OCI-LY7 (cell line): ENCODE measurements at regions not wholly inside any gene's neighbourhood (a gene's known extent, or its start where the extent isn't known, plus 50 kb on each side); places are given as distances from the start of the nearest gene placed in this dataset.

ENCODE experiments used
- CTCF ChIP-seq: fragments of 200-600 bp; sonication (generic); conservative IDR thresholded peaks from 2 replicates; pipeline ENCODE4 v1.5.1; 2014; ENCODE audit warnings: mild to moderate bottlenecking, antibody characterized with exemption, low read length, moderate library complexity, mixed read lengths
- EZH2phosphoT487 ChIP-seq: fragments of 200-600 bp; sonication (generic); IDR thresholded peaks from 2 replicates; pipeline ENCODE4 v1.6.1; 2018; ENCODE audit warnings: low read depth, borderline replicate concordance, mild to moderate bottlenecking, mixed run types, antibody characterized with exemption, low read length, moderate library complexity, mixed read lengths

- TF ChIP-seq CTCF (no peak), EZH2phosphoT487 (no peak)
Observed at GRCh38 chr1:59244891-59245290, 52.0 kb upstream of the FGGY start.
